Smooth muscle cell (in vitro differentiated cells): ENCODE measurements at regions not wholly inside any gene's neighbourhood (a gene's known extent, or its start where the extent isn't known, plus 50 kb on each side); places are given as distances from the start of the nearest gene placed in this dataset.

ENCODE experiments used
- DNase-seq: peaks from one replicate; lab custom pipeline; 2025; ENCODE audit not compliant: unreplicated experiment; lab: John Stamatoyannopoulos, UW
- H2AFZ ChIP-seq: fragments of 200-600 bp; sonication (generic); 2 replicates; pipeline ENCODE4 v1.6.0; 2016; ENCODE audit warnings: antibody characterized with exemption, low read depth, mild to moderate bottlenecking
- H3F3A ChIP-seq: fragments of 200-600 bp; sonication (generic); 2 replicates; pipeline ENCODE4 v1.6.0; 2017; ENCODE audit warnings: antibody characterized with exemption, low read depth
- H3K27ac ChIP-seq: fragments of 200-600 bp; sonication (generic); 2 replicates; pipeline ENCODE4 v1.5.1; 2016; ENCODE audit warnings: low read depth, mild to moderate bottlenecking
- H3K27me3 ChIP-seq: fragments of 200-600 bp; sonication (generic); 2 replicates; pipeline ENCODE4 v1.6.1; 2016; ENCODE audit warnings: low read depth, mild to moderate bottlenecking
- H3K36me3 ChIP-seq: fragments of 200-600 bp; sonication (generic); 2 replicates; pipeline ENCODE4 v1.5.1; 2016; ENCODE audit warnings: low read depth
- H3K4me1 ChIP-seq: fragments of 200-600 bp; sonication (generic); 2 replicates; pipeline ENCODE4 v1.5.1; 2016; ENCODE audit warnings: low read depth
- H3K4me2 ChIP-seq: fragments of 200-600 bp; sonication (generic); 2 replicates; pipeline ENCODE4 v1.6.0; 2016; ENCODE audit warnings: mild to moderate bottlenecking
- H3K4me3 ChIP-seq: fragments of 200-600 bp; sonication (generic); 2 replicates; pipeline ENCODE4 v1.5.1; 2016; ENCODE audit warnings: mild to moderate bottlenecking
- H3K79me2 ChIP-seq: fragments of 200-600 bp; sonication (generic); 2 replicates; pipeline ENCODE4 v1.6.0; 2016; ENCODE audit warnings: low read depth, mild to moderate bottlenecking
- H3K9ac ChIP-seq: fragments of 200-600 bp; sonication (generic); 2 replicates; pipeline ENCODE4 v1.6.0; 2016; ENCODE audit warnings: low read depth
- H3K9me3 ChIP-seq: fragments of 200-600 bp; sonication (generic); replicated peaks from 2 replicates; pipeline ENCODE4 v1.5.1; 2016; ENCODE audit warnings: low read depth
- H4K20me1 ChIP-seq: fragments of 200-600 bp; sonication (generic); 2 replicates; pipeline ENCODE4 v1.6.0; 2016; ENCODE audit warnings: low read depth
- WGBS: methylation state at CpG from one replicate; pipeline ENCODE4 v1.1.7; 2016; ENCODE audit warnings: low lambda C conversion rate; 5-methylcytosine and 5-hydroxymethylcytosine counted together
- TF ChIP-seq, protein P1 (sequence below): fragments of 200-600 bp; sonication (generic); IDR thresholded peaks from 2 replicates; pipeline ENCODE4 v1.5.1; 2017; ENCODE audit warnings: borderline replicate concordance, mild to moderate bottlenecking, antibody characterized with exemption; ENCODE audit not compliant: insufficient read depth, poor library complexity, severe bottlenecking

DNA sequence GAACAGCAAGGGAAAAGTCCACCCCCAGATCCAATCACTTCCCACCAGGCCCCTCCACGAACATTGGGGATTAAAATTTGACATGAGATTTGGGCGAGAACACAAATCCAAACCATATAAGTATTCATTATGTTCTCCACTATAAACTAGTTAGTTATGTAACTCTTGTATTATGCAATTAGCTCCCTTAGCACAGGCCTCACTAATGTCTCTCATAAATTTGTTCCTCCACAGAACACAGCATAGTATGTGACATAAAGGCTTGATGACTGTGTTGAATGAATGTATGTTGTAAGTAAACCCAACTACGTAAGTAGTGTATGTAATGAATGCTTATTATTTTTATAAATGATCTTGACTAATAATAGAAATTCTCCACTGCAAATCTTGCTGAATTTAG, 223.3 kb upstream of the ZRANB2 start:
- no peaks in the 10 kb centered on the region for H3K79me2 ChIP-seq
- H3K27me3 ChIP-seq = no peaks in the 10 kb centered on the region
- no peaks in the 10 kb centered on the region for H3F3A ChIP-seq
- no peak for DNase-seq
- H3K9me3 ChIP-seq = no peaks in the 10 kb centered on the region
- H3K4me1 ChIP-seq = no peaks in the 10 kb centered on the region
- no peak overlapping the region for H2AFZ ChIP-seq
- H3K36me3 ChIP-seq = no peaks in the 10 kb centered on the region
- H4K20me1 ChIP-seq = no peaks in the 10 kb centered on the region
- no peak overlapping the region for H3K4me3 ChIP-seq
- no peak overlapping the region for H3K9ac ChIP-seq
- 40% methylated on average over 3 of the region's 3 CpGs for WGBS
- TF ChIP-seq, protein P1, sequence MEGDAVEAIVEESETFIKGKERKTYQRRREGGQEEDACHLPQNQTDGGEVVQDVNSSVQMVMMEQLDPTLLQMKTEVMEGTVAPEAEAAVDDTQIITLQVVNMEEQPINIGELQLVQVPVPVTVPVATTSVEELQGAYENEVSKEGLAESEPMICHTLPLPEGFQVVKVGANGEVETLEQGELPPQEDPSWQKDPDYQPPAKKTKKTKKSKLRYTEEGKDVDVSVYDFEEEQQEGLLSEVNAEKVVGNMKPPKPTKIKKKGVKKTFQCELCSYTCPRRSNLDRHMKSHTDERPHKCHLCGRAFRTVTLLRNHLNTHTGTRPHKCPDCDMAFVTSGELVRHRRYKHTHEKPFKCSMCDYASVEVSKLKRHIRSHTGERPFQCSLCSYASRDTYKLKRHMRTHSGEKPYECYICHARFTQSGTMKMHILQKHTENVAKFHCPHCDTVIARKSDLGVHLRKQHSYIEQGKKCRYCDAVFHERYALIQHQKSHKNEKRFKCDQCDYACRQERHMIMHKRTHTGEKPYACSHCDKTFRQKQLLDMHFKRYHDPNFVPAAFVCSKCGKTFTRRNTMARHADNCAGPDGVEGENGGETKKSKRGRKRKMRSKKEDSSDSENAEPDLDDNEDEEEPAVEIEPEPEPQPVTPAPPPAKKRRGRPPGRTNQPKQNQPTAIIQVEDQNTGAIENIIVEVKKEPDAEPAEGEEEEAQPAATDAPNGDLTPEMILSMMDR = no peak
- no peak overlapping the region for H3K27ac ChIP-seq
- H3K4me2 ChIP-seq = no peak overlapping the region

DNA sequence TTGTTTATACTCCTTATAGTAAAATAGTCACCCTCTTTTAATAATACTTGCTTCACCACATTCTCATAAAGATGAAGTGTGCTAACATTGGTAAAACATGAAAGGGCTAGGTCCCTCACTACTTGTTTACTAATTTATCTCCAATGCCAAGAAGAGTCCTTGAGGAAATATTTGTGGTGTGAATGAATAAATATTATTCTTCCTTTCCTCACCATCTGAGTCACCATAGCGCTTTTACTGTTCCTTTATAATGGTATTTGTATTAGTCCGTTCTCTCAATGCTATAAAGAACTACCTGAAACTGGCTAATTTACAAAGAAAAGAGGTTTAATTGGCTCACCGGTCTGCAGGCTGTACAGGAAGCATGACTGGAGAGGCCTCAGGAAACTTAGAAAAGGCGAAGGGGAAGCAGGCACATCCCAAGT, 222.8 kb upstream of the ZRANB2 start:
- Histone ChIP-seq H3K36me3 (no peaks in the 10 kb centered on the region), H3K4me2 (no peak overlapping the region), H3K4me3 (no peak overlapping the region), H3K27me3 (no peaks in the 10 kb centered on the region), H3K27ac (no peak overlapping the region), H3K9ac (no peak overlapping the region), H3K79me2 (no peaks in the 10 kb centered on the region), H3K9me3 (no peaks in the 10 kb centered on the region), H3K4me1 (no peaks in the 10 kb centered on the region), H4K20me1 (no peaks in the 10 kb centered on the region), H2AFZ (no peak overlapping the region), H3F3A (no peaks in the 10 kb centered on the region)
- WGBS = 58% methylated on average over 4 of the region's 4 CpGs
- TF ChIP-seq, protein P1 = no peak
- no peak for DNase-seq

DNA sequence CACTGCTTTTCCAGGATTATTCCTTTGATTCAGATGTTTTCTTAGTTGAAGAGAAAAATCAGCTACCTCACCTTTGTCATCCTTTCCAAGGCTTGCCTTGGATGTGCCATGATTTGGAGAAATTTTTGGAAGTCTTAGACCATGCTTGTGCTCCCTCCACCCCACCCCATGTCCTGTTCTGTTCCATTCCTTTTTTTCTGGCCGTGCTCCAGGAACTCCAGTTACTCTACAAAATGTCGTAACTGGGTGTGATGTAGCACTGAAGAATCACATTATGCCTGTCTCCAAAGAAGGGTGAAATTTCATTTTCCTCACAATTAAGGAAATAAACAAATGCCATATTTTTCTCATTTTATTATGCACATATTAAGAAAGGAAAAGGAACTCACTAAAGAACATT, 217.8 kb upstream of the ZRANB2 start:
- Histone ChIP-seq H3K4me1 (no peaks in the 10 kb centered on the region), H2AFZ (no peak overlapping the region), H3K79me2 (no peaks in the 10 kb centered on the region), H3K4me2 (no peak overlapping the region), H3K27ac (no peak overlapping the region), H4K20me1 (no peaks in the 10 kb centered on the region), H3K27me3 (no peaks in the 10 kb centered on the region), H3K36me3 (no peaks in the 10 kb centered on the region), H3F3A (no peaks in the 10 kb centered on the region), H3K4me3 (no peak overlapping the region), H3K9me3 (no peaks in the 10 kb centered on the region), H3K9ac (no peak overlapping the region)
- TF ChIP-seq, protein P1 = no peak
- DNase-seq = no peak
- 75% methylated on average over 2 of the region's 2 CpGs for WGBS

DNA sequence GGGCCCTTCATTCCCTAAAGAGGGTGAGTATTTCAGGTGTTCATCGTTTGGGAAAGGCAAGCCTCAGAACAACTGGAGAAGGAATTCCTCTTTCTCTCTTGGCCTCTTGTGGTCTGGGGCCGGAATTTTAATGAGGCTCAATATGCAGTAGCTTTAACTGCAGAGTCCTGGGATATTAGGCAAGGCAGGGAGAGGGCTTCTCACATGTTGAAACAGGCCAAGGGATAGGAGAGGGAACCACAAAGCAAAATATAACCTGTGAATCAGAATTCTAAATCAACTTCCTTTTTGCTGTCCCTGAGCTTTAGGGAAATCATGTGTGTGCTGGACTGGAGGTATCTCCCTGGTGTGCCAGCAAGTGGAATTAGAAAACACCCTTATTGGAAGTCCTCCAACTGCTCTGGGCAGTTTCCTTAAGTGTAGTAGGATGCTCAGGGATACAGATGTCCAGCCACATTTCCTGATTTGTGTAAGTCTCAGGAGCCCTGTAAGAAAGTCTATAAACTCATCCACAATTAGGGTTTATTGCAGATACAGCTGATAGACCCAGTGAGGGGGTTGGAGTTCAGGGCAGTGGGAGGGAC, 215.8 kb upstream of the ZRANB2 start:
- H4K20me1 ChIP-seq = no peaks in the 10 kb centered on the region
- H3F3A ChIP-seq = no peaks in the 10 kb centered on the region
- H3K27ac ChIP-seq = no peak overlapping the region
- no peak for DNase-seq
- H3K4me1 ChIP-seq = no peaks in the 10 kb centered on the region
- H3K4me3 ChIP-seq = no peak overlapping the region
- TF ChIP-seq, protein P1 = no peak
- no peaks in the 10 kb centered on the region for H3K27me3 ChIP-seq
- no peak overlapping the region for H3K4me2 ChIP-seq
- H3K36me3 ChIP-seq = no peaks in the 10 kb centered on the region
- H3K79me2 ChIP-seq = no peaks in the 10 kb centered on the region
- H2AFZ ChIP-seq = no peak overlapping the region
- no peak overlapping the region for H3K9ac ChIP-seq
- WGBS = 66% methylated on average over 2 of the region's 2 CpGs
- no peaks in the 10 kb centered on the region for H3K9me3 ChIP-seq
